A549 (cell line): ENCODE measurements at regions not wholly inside any gene's neighbourhood (a gene's known extent, or its start where the extent isn't known, plus 50 kb on each side); places are given as distances from the start of the nearest gene placed in this dataset.

Experiments
- ATAC-seq, 2 experiments: fragments of 200-7000 bp in 1 of 2; fragments of >200 bp in 1 of 2; cut with Nextera tagmentation in 1 of 2; cut with Tn5 transposase in 1 of 2; 3 replicates each; pipeline versions ENCODE4 v1.8.0 to v1.9.1; 2018 to 2020; ENCODE audit warnings: mild to moderate bottlenecking in 1 of 2, moderate library complexity in 1 of 2
- CTCF ChIA-PET: fragments of 300-600 bp; sonication (Branson Sonifier 250); formaldehyde crosslinking; extraction: SDS; loops from one replicate; lab custom pipeline; 2021; ENCODE audit warnings: antibody characterized with exemption, inconsistent platforms; lab: Yijun Ruan, JAX
- POLR2A ChIA-PET: fragments of 350-600 bp; formaldehyde crosslinking; extraction: SDS; loops from one replicate; lab custom pipeline; 2021; ENCODE audit warnings: antibody characterized with exemption, inconsistent platforms; lab: Yijun Ruan, JAX
- DNase-seq, 2 experiments: peaks; one replicate each; pipeline versions ENCODE4 v3.0.0 to v3.0.0-alpha.2; 2011 to 2016; ENCODE audit warnings: low read depth in 1 of 2, low spot score in 1 of 2
- FAIRE-seq: peaks from 2 replicates; lab custom pipeline; 2011; peaks lifted over from hg19 to GRCh38; lab: Jason Lieb, UNC
- H3K27ac ChIP-seq, 2 experiments: fragments of >200 bp; sonication (Bioruptor Twin); formaldehyde crosslinking; 3 replicates each; pipeline ENCODE4 v1.5.1; 2016 to 2017
- H3K4me1 ChIP-seq: fragments of >200 bp; sonication (Bioruptor Twin); formaldehyde crosslinking; 3 replicates; pipeline ENCODE4 v1.6.1; 2016
- H3K4me2 ChIP-seq: fragments of >200 bp; sonication (Bioruptor Twin); formaldehyde crosslinking; 3 replicates; pipeline ENCODE4 v1.6.1; 2016
- H3K4me3 ChIP-seq: fragments of >200 bp; sonication (Bioruptor Twin); formaldehyde crosslinking; 3 replicates; pipeline ENCODE4 v1.5.1; 2016
- H3K9me3 ChIP-seq: fragments of >200 bp; sonication (Bioruptor Twin); formaldehyde crosslinking; 3 replicates; pipeline ENCODE4 v1.6.1; 2016
- ATOH8 ChIP-seq: fragments of 250-450 bp; sonication (Bioruptor Pico); IDR thresholded peaks from 2 replicates; pipeline ENCODE4 v1.5.0; 2020; ENCODE audit warnings: low read depth, mild to moderate bottlenecking, moderate library complexity
- CEBPB ChIP-seq, 2 experiments: fragments of >200 bp in 1 of 2; sonication (Bioruptor Twin) in 1 of 2; formaldehyde crosslinking in 1 of 2; IDR thresholded peaks; 2 replicates each; pipeline ENCODE4 v1.6.1; 2012 to 2016
- CTCF ChIP-seq: fragments of >200 bp; sonication (Bioruptor Twin); formaldehyde crosslinking; IDR thresholded peaks from 3 replicates; pipeline ENCODE4 v1.5.1; 2016
- EHF ChIP-seq: fragments of 250-450 bp; sonication (Bioruptor Pico); IDR thresholded peaks from 2 replicates; pipeline ENCODE4 v1.5.0; 2020; ENCODE audit warnings: mild to moderate bottlenecking
- FOXS1 ChIP-seq: fragments of 250-450 bp; sonication (Bioruptor Pico); IDR thresholded peaks from 2 replicates; pipeline ENCODE4 v1.5.0; 2020; ENCODE audit warnings: mild to moderate bottlenecking, moderate library complexity
- GATA3 ChIP-seq: IDR thresholded peaks from 2 replicates; pipeline ENCODE4 v1.6.1; 2012; ENCODE audit warnings: borderline replicate concordance
- HDAC2 ChIP-seq: fragments of 200-600 bp; sonication (generic); IDR thresholded peaks from 2 replicates; pipeline ENCODE4 v1.6.1; 2016
- HMGXB4 ChIP-seq: fragments of 250-450 bp; sonication (Bioruptor Pico); IDR thresholded peaks from 2 replicates; pipeline ENCODE4 v1.5.0; 2021; ENCODE audit warnings: mild to moderate bottlenecking, moderate library complexity, borderline replicate concordance
- JUN ChIP-seq, 2 experiments: fragments of >200 bp; sonication (Bioruptor Twin); formaldehyde crosslinking; IDR thresholded peaks; 2 replicates in 1 of 2; 3 replicates in 1 of 2; pipeline ENCODE4 v1.6.1; 2016 to 2017
- KDM5A ChIP-seq: fragments of 200-600 bp; sonication (generic); IDR thresholded peaks from 2 replicates; pipeline ENCODE4 v1.6.1; 2016; ENCODE audit warnings: antibody characterized with exemption, mild to moderate bottlenecking
- MAFK ChIP-seq: fragments of 450-650 bp; IDR thresholded peaks from 2 replicates; pipeline ENCODE4 v1.6.1; 2014; ENCODE audit not compliant: partially characterized antibody
- NFE2L2 ChIP-seq: fragments of 150-350 bp; conservative IDR thresholded peaks from 2 replicates; pipeline ENCODE4 v1.6.1; 2014; ENCODE audit warnings: low read length
- NR3C1 ChIP-seq: fragments of >200 bp; sonication (Bioruptor Twin); formaldehyde crosslinking; IDR thresholded peaks from 3 replicates; pipeline ENCODE4 v1.6.1; 2017
- PHF8 ChIP-seq: fragments of 200-600 bp; sonication (generic); IDR thresholded peaks from 2 replicates; pipeline ENCODE4 v1.6.1; 2016; ENCODE audit warnings: low read depth, mild to moderate bottlenecking, antibody characterized with exemption, moderate library complexity, borderline replicate concordance
- RAD21 ChIP-seq, 2 experiments: fragments of >200 bp in 1 of 2; sonication (Bioruptor Twin) in 1 of 2; formaldehyde crosslinking in 1 of 2; IDR thresholded peaks in 1 of 2; conservative IDR thresholded peaks in 1 of 2; 2 replicates in 1 of 2; 3 replicates in 1 of 2; pipeline ENCODE4 v1.6.1; 2012 to 2018; ENCODE audit warnings: inconsistent platforms in 1 of 2
- SMC3 ChIP-seq: fragments of >200 bp; sonication (Bioruptor Twin); formaldehyde crosslinking; IDR thresholded peaks from 3 replicates; pipeline ENCODE4 v1.6.1; 2018; ENCODE audit warnings: inconsistent platforms
- ZSCAN20 ChIP-seq: fragments of 250-450 bp; sonication (Bioruptor Pico); IDR thresholded peaks from 2 replicates; pipeline ENCODE4 v1.8.0; 2022; ENCODE audit warnings: mild to moderate bottlenecking, moderate library complexity
- WGBS: methylation state at CpG from one replicate; pipeline ENCODE4 v1.1.6; 2017; ENCODE audit errors: missing lambda C conversion rate; 5-methylcytosine and 5-hydroxymethylcytosine counted together

GRCh38 chrX:8873102-8873501 lies 71.9 kb upstream of the FAM9A start:
- POLR2A ChIA-PET, result no interaction called here
- ATAC-seq (no peak), FAIRE-seq (no peak), DNase-seq (no peak)
- Histone ChIP-seq H3K4me2 (no peak overlapping the region), H3K4me3 (no peak overlapping the region), H3K4me1 (peaks cover 18% of the 10 kb centered on the region), H3K9me3 (no peaks in the 10 kb centered on the region), H3K27ac (no peak overlapping the region)
- CTCF ChIA-PET, result interaction anchor here (0.8 to 1.1 kb wide), 2 partner anchors 14 to 57 kb away, joined by 3 to 4 read pairs; no protein-coding TSS in a partner anchor
- TF ChIP-seq FOXS1 (CRISPR knock-in tag) (no peak), PHF8 (no peak), GATA3 (no peak), MAFK (peak; percentile 81)
- 80% methylated on average over 2 of the region's 2 CpGs for WGBS

GRCh38 chrX:8870411-8870810 lies 69.2 kb upstream of the FAM9A start:
- Histone ChIP-seq H3K9me3 (no peaks in the 10 kb centered on the region), H3K4me1 (peaks cover 29% of the 10 kb centered on the region), H3K27ac (peak overlapping the region in 1 of 2 experiments; percentile 50; a peak in 1 of 6 replicates), H3K4me2 (no peak overlapping the region), H3K4me3 (no peak overlapping the region)
- ChIA-PET CTCF (interaction anchor here (0.6 to 0.7 kb wide), 2 partner anchors 17 to 839 kb away, joined by 3 read pairs; no protein-coding TSS in a partner anchor), POLR2A (no interaction called here)
- FAIRE-seq (no peak), DNase-seq (no peak), ATAC-seq (no peak)
- 80% methylated on average over 3 of the region's 3 CpGs for WGBS
- TF ChIP-seq RAD21 (conservative IDR thresholded peaks at IDR 0.05 in 1 of 2, IDR thresholded peaks at IDR 0.05 in 1 of 2), result no peak
- no peak for TF ChIP-seq CEBPB (IDR thresholded peaks at IDR 0.05)
- TF ChIP-seq NR3C1, result no peak
- TF ChIP-seq HDAC2, result no peak
- TF ChIP-seq ATOH8 (CRISPR knock-in tag), result no peak
- TF ChIP-seq HMGXB4 (CRISPR knock-in tag), result no peak
- no peak for TF ChIP-seq MAFK
- TF ChIP-seq EHF (CRISPR knock-in tag), result no peak
- no peak for TF ChIP-seq KDM5A
- no peak for TF ChIP-seq JUN (IDR thresholded peaks at IDR 0.05)

- Histone ChIP-seq H3K4me2 (no peak overlapping the region; the same call in 2 of the 3 replicates), H3K4me1 (peaks cover 29% of the 10 kb centered on the region), H3K4me3 (no peak overlapping the region), H3K27ac (peak overlapping the region; percentile 80 to 84; a peak in 5 of 6 replicates), H3K9me3 (no peaks in the 10 kb centered on the region)
- no peak for FAIRE-seq
- TF ChIP-seq NFE2L2 (peak; percentile 76), ZSCAN20 (CRISPR knock-in tag) (no peak), MAFK (peak; percentile 47)
- no peak for DNase-seq
- ChIA-PET CTCF (interaction anchor here (1.0 to 1.7 kb wide), 3 partner anchors 9 to 452 kb away, joined by 3 to 16 read pairs (median 3); no protein-coding TSS in a partner anchor), POLR2A (no interaction called here)
- no peak for ATAC-seq
Observed at GRCh38 chrX:8869812-8870211, 68.6 kb upstream of the FAM9A start.

- TF ChIP-seq CTCF, result peak; percentile 51
- no peak for TF ChIP-seq JUN (IDR thresholded peaks at IDR 0.05)
- peak; percentile 44 to 46; a peak in 4 of 5 replicates for TF ChIP-seq RAD21 (conservative IDR thresholded peaks at IDR 0.05 in 1 of 2, IDR thresholded peaks at IDR 0.05 in 1 of 2)
- no peak for TF ChIP-seq NFE2L2
- no peak for TF ChIP-seq CEBPB (IDR thresholded peaks at IDR 0.05)
- peak; percentile 24; the same call in 1 of the 3 replicates for TF ChIP-seq SMC3
- POLR2A ChIA-PET, result no interaction called here
Observed at GRCh38 chrX:8868906-8869305, 67.7 kb upstream of the FAM9A start.

More at GRCh38 chrX:8868906-8869305, 67.7 kb upstream of the FAM9A start:
- H3K4me1 ChIP-seq, result peaks cover 29% of the 10 kb centered on the region
- CTCF ChIA-PET, result interaction anchor here (1.0 to 1.7 kb wide), 7 partner anchors 10 to 842 kb away, joined by 3 to 16 read pairs (median 4); no protein-coding TSS in a partner anchor
- 6% methylated on average over 3 of the region's 3 CpGs for WGBS
- H3K27ac ChIP-seq, result peak overlapping the region; percentile 80 to 84
- DNase-seq (no peak), ATAC-seq (peak; percentile 55 to 75; a peak in 4 of 6 replicates), FAIRE-seq (peak; percentile 94)
- H3K9me3 ChIP-seq, result no peaks in the 10 kb centered on the region
- H3K4me2 ChIP-seq, result peak overlapping the region; percentile 68
- H3K4me3 ChIP-seq, result no peak overlapping the region
